ENCODE measurements at regions not wholly inside any gene's neighbourhood (a gene's known extent, or its start where the extent isn't known, plus 50 kb on each side); places are given as distances from the start of the nearest gene placed in this dataset.

- no peak for DNase-seq
These were observed 231.0 kb upstream of the MVB12B start for GRCh38 chr9:126095546-126096190.

- no peak for DNase-seq
These were observed 230.3 kb upstream of the MVB12B start for GRCh38 chr9:126096340-126096739.

GRCh38 chr9:126097679-126098078 is 228.9 kb upstream of the MVB12B start:
- DNase-seq: no peak

- no peak for DNase-seq
These were observed 220.2 kb upstream of the MVB12B start for GRCh38 chr9:126106404-126106803.

GRCh38 chr9:126107693-126108092 is 218.9 kb upstream of the MVB12B start:
- no peak for DNase-seq

- DNase-seq: no peak
These were observed 218.4 kb upstream of the MVB12B start for GRCh38 chr9:126108240-126108639.

GRCh38 chr9:126109575-126109974 is 217.1 kb upstream of the MVB12B start:
- no peak for DNase-seq

GRCh38 chr9:126111556-126111955 is 215.1 kb upstream of the MVB12B start:
- DNase-seq: no peak

- DNase-seq: no peak
These were observed 214.4 kb upstream of the MVB12B start for GRCh38 chr9:126112135-126112720.

- no peak for DNase-seq
These were observed 213.5 kb upstream of the MVB12B start for GRCh38 chr9:126113176-126113575.

- DNase-seq: no peak
These were observed 212.7 kb upstream of the MVB12B start for GRCh38 chr9:126113756-126114408.

GRCh38 chr9:126114409-126114760 is 212.2 kb upstream of the MVB12B start:
- no peak for DNase-seq

GRCh38 chr9:126114850-126115460 is 211.7 kb upstream of the MVB12B start:
- no peak for DNase-seq

GRCh38 chr9:126116351-126117157 is 210.1 kb upstream of the MVB12B start:
- DNase-seq: no peak

- DNase-seq: no peak
These were observed 209.5 kb upstream of the MVB12B start for GRCh38 chr9:126117158-126117425.

GRCh38 chr9:126117631-126118030 is 209.0 kb upstream of the MVB12B start:
- no peak for DNase-seq

- DNase-seq: no peak
These were observed 206.9 kb upstream of the MVB12B start for GRCh38 chr9:126119731-126120130.

GRCh38 chr9:126122901-126123616 is 203.6 kb upstream of the MVB12B start:
- DNase-seq: no peak

- no peak for DNase-seq
These were observed 202.7 kb upstream of the MVB12B start for GRCh38 chr9:126123927-126124326.

GRCh38 chr9:126125177-126125576 is 201.5 kb upstream of the MVB12B start:
- DNase-seq: no peak

- DNase-seq: no peak
These were observed 201.1 kb upstream of the MVB12B start for GRCh38 chr9:126125577-126125976.

GRCh38 chr9:126125992-126126409 is 200.6 kb upstream of the MVB12B start:
- no peak for DNase-seq

- no peak for DNase-seq
These were observed 199.8 kb upstream of the MVB12B start for GRCh38 chr9:126126807-126127206.

Data from SHP77 (cell line).